NCI-H1694 (cell line): ENCODE measurements at regions not wholly inside any gene's neighbourhood (a gene's known extent, or its start where the extent isn't known, plus 50 kb on each side); places are given as distances from the start of the nearest gene placed in this dataset.
"Not testable (repeated sequence)": the region's sequence is repeated elsewhere in the genome, so short reads cannot be mapped to it uniquely, and the experiment has no call there.

Experiments used
- DNase-seq: peaks from one replicate; lab custom pipeline; 2025; lab: John Stamatoyannopoulos, UW

DNA sequence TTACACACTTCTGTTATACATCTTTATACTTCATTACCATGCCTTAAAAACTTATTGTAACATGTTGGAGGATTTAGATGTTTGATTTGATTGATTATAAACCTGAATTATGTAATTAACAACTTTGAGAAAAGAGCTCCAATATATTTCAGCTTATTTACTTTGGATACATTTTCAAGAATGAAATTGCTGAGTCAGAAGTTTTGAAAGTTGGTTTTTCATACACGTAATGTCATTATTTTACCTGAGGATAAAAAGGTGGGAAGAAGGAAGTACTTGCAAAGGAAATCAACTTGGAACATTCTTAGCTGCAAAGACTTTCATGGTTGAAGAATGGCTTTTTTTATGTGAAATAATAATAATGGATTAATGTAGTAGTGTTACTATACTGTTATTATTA is 677.2 kb downstream of the FAM181B start:
- no peak for DNase-seq

DNA sequence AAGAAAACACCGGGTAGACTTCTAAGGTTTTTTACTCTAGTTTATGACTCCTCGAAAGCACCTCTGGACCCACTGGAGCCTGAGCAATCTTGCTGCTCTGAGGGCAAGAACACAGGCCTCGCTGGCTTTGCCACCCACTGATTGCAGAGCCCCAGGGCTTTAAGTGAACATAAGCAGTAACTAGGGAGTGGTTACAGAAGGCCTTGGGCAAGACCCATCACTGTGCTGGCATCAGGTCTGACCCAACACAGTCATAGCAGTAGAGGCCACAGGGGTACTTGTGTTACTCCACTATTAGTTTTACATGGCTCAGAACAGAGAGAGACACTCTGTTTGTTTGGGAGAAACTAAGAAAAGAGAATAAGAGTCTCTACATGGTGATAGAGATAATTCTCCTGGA is 684.5 kb downstream of the FAM181B start:
- DNase-seq, result no peak

GRCh38 chr11:82047200-82047599 is 686.5 kb downstream of the FAM181B start:
- DNase-seq, result no peak

DNA sequence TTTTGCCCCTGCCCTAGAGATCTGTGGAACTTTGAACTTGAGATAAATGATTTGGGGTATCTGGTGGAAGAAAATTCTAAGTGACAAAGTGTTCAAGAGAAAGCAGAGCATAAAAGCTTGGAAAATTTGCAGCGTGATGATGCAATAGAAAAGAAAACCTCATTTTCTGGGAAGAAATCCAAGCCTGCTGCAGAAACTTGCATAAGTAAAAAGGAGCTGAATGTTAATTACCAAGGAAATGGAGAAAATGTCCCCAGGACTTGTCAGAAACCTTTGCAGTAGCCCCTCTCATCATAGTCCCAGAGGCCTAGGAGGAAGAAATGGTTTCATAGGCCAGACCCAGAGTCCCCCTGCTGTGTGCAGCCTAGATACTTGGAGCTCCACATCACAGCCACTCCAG is 686.9 kb downstream of the FAM181B start:
- DNase-seq, result no peak

GRCh38 chr11:82045748-82046457 is 687.8 kb downstream of the FAM181B start:
- DNase-seq, result no peak

DNA sequence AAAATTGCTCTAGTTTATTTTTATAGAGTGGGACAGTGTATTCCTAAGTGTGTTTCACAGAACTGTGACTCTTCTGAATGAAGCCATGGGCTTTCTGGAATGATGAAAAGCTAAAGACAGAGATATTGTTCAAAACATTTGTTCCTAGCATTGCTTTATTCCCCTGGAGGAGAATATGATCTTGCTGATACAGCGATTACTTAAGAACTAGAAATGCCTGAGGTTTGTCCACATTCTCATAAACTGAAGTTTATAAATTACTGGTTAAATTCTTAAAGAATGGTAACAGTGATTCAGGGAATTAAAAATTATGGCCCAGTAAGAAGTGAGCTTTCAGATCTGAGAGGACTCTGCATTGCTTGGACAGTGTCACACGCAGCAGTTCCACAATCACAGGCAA is 690.3 kb downstream of the FAM181B start:
- DNase-seq, result no peak

GRCh38 chr11:82041764-82042163 is 691.9 kb downstream of the FAM181B start:
- DNase-seq, result no peak

- DNase-seq, result no peak
These were observed 695.5 kb downstream of the FAM181B start for GRCh38 chr11:82038154-82038553.

- DNase-seq, result no peak
These were observed 699.1 kb downstream of the FAM181B start for GRCh38 chr11:82034527-82034926.

GRCh38 chr11:82027335-82027734 is 706.3 kb downstream of the FAM181B start:
- not testable (repeated sequence) for DNase-seq

DNA sequence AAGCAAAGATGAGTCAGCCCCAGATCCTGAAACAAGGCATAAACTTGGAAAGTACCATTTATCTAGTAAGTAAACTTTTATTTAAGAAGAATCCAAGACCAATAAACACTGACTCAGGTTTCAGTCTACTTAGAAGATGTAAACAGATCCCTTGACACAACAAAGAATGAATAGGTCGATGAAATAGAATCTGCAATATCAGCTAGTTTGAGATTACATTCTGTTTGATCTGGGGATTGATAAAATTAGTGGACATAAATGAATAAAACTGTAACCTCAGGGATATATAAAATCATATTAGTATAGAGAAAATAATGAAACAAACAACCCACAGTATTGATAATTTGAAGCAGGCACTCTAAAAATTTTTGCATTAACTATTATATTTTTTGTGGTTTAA is 708.9 kb downstream of the FAM181B start:
- no peak for DNase-seq

- DNase-seq, result no peak
These were observed 721.4 kb downstream of the FAM181B start for GRCh38 chr11:82012276-82012675.

DNA sequence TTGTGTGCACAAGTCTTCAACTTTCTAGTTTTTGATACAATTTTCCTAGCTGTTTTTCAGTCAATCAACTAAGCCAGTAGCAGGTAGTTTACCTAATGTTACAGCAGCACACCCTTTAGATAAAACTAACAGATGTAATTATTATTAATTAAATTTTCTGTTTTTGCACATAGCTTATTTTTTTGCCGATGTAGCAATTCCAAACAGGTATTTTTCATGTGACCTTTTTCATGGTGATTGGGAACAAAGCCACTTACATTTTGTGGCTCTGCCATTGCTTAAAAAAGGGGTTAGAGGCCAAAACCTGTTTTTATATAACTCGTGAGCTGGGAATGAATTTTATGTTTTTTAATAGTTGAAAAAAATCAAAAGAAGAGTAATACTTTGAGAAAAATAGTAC is 724.5 kb downstream of the FAM181B start:
- DNase-seq, result no peak

DNA sequence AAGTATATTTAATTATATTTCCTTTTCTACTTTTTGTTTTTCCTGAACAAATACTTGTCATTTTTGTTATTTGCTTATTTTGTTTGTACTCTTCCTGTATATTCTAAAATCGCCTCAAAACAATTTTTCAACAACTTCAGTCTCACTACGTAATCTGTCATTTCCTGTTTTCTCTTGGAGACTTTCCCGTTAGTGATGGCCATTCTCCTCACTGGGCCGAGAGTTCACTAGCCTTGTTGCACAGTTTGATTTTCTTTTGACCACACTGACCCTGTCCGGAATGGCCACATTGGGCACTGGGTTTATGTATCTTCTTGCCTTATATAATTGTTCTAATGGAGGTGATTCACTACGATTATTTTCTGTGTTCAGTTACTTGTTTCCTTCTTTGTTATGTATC is 726.1 kb downstream of the FAM181B start:
- DNase-seq, result no peak

- no peak for DNase-seq
These were observed 729.0 kb downstream of the FAM181B start for GRCh38 chr11:82004537-82005213.

- DNase-seq, result no peak
These were observed 729.8 kb downstream of the FAM181B start for GRCh38 chr11:82003671-82004515.

- DNase-seq, result no peak
These were observed 730.6 kb downstream of the FAM181B start for GRCh38 chr11:82003024-82003423.

- no peak for DNase-seq
These were observed 737.8 kb downstream of the FAM181B start for GRCh38 chr11:81995889-81996288.

GRCh38 chr11:81993755-81994154 is 739.9 kb downstream of the FAM181B start:
- no peak for DNase-seq

- no peak for DNase-seq
These were observed 742.8 kb downstream of the FAM181B start for GRCh38 chr11:81990659-81991443.

GRCh38 chr11:81989093-81989492 is 744.6 kb downstream of the FAM181B start:
- no peak for DNase-seq

- no peak for DNase-seq
These were observed 745.7 kb downstream of the FAM181B start for GRCh38 chr11:81987829-81988472.
